ENCODE measurements at regions not wholly inside any gene's neighbourhood (a gene's known extent, or its start where the extent isn't known, plus 50 kb on each side); places are given as distances from the start of the nearest gene placed in this dataset.

- H3K9me3 Mint-ChIP-seq, result no peaks in the 10 kb centered on the region
- TF ChIP-seq ZNF263 (CRISPR knock-in tag; IDR thresholded peaks at IDR 0.05; ENCODE audit: low read depth), result no peak
- no peak for TF ChIP-seq NR1H2 (CRISPR knock-in tag; IDR thresholded peaks at IDR 0.05)
- TF ChIP-seq ATF6 (CRISPR knock-in tag; IDR thresholded peaks at IDR 0.05), result no peak
- no peak for TF ChIP-seq NFYB (CRISPR knock-in tag; conservative IDR thresholded peaks at IDR 0.05; ENCODE audit: low read depth)
- no peak for TF ChIP-seq ZNF281 (CRISPR knock-in tag; IDR thresholded peaks at IDR 0.05)
- no peak for TF ChIP-seq ZNF138 (CRISPR knock-in tag; conservative IDR thresholded peaks at IDR 0.05)
- CTCF ChIA-PET, result interaction anchor here (1.0 kb wide), 1 partner anchor 184 kb away, joined by 3 read pairs; no protein-coding TSS in a partner anchor
- H3K27me3 Mint-ChIP-seq (ENCODE audit: low read depth), result no peaks in the 10 kb centered on the region; the same call in 1 of the 2 replicates
- no peaks in the 10 kb centered on the region for H3K36me3 Mint-ChIP-seq
- POLR2A ChIA-PET, result no interaction called here
- DNase-seq (ENCODE audit: low spot score), result no peak
- peaks cover 15% of the 10 kb centered on the region for H3K4me1 Mint-ChIP-seq
- no peak overlapping the region for H3K27ac Mint-ChIP-seq
- no peak overlapping the region for H3K4me3 Mint-ChIP-seq
- ATAC-seq, result no peak
Observed at GRCh38 chr12:75852956-75853355, 178.6 kb downstream of the PHLDA1 start.

GRCh38 chr12:75852143-75852542, 179.4 kb downstream of the PHLDA1 start:
- no peak for TF ChIP-seq GABPB1 (CRISPR knock-in tag; IDR thresholded peaks at IDR 0.05)
- TF ChIP-seq IRF1 (CRISPR knock-in tag; IDR thresholded peaks at IDR 0.05), result no peak
- TF ChIP-seq ZNF219 (CRISPR knock-in tag; IDR thresholded peaks at IDR 0.05; ENCODE audit: borderline replicate concordance), result no peak
- no peak for TF ChIP-seq PREB (CRISPR knock-in tag; IDR thresholded peaks at IDR 0.05; ENCODE audit: borderline replicate concordance)
- no peak for TF ChIP-seq FOXP4 (CRISPR knock-in tag; IDR thresholded peaks at IDR 0.05)
- no peak for TF ChIP-seq NR2C2 (CRISPR knock-in tag; IDR thresholded peaks at IDR 0.05)
- TF ChIP-seq KAT7 (CRISPR knock-in tag; IDR thresholded peaks at IDR 0.05; ENCODE audit: borderline replicate concordance), result no peak
- no peak for TF ChIP-seq SMAD4 (CRISPR knock-in tag; IDR thresholded peaks at IDR 0.05)
- POLR2A ChIA-PET, result no interaction called here
- Mint-ChIP-seq H3K4me3 (no peak overlapping the region), H3K27me3 (ENCODE audit: low read depth) (no peaks in the 10 kb centered on the region; the same call in 1 of the 2 replicates), H3K27ac (no peak overlapping the region), H3K36me3 (no peaks in the 10 kb centered on the region), H3K9me3 (no peaks in the 10 kb centered on the region), H3K4me1 (peaks cover 15% of the 10 kb centered on the region)
- CTCF ChIA-PET, result no interaction called here
- DNase-seq (ENCODE audit: low spot score) (no peak), ATAC-seq (no peak)

All from WTC11 (cell line).